Osteocyte (in vitro differentiated cells): ENCODE measurements at regions not wholly inside any gene's neighbourhood (a gene's known extent, or its start where the extent isn't known, plus 50 kb on each side); places are given as distances from the start of the nearest gene placed in this dataset.
"Not testable (repeated sequence)": the region's sequence is repeated elsewhere in the genome, so short reads cannot be mapped to it uniquely, and the experiment has no call there.

Experiments
- DNase-seq: peaks from one replicate; pipeline ENCODE4 v3.0.0; 2021; ENCODE audit warnings: mixed read lengths; ENCODE audit not compliant: unreplicated experiment; ENCODE audit errors: extremely low spot score
- H3K27ac Mint-ChIP-seq: one replicate; pipeline ENCODE4 v1.8.0; 2021; ENCODE audit warnings: mild to moderate bottlenecking, mixed read lengths; ENCODE audit not compliant: unreplicated experiment
- H3K27me3 Mint-ChIP-seq: one replicate; pipeline ENCODE4 v1.8.0; 2021; ENCODE audit warnings: mixed read lengths; ENCODE audit not compliant: unreplicated experiment
- H3K36me3 Mint-ChIP-seq: one replicate; pipeline ENCODE4 v1.8.0; 2021; ENCODE audit warnings: mixed read lengths; ENCODE audit not compliant: unreplicated experiment
- H3K4me1 Mint-ChIP-seq: one replicate; pipeline ENCODE4 v1.8.0; 2021; ENCODE audit warnings: mixed read lengths; ENCODE audit not compliant: unreplicated experiment
- H3K4me3 Mint-ChIP-seq: one replicate; pipeline ENCODE4 v1.8.0; 2021; ENCODE audit warnings: mild to moderate bottlenecking, moderate library complexity, mixed read lengths; ENCODE audit not compliant: unreplicated experiment
- H3K9me3 Mint-ChIP-seq: one replicate; pipeline ENCODE4 v1.8.0; 2021; ENCODE audit warnings: mixed read lengths; ENCODE audit not compliant: unreplicated experiment
- TF ChIP-seq, protein P1 (sequence below): fragments of 200-600 bp; sonication (generic); IDR thresholded peaks from 2 replicates; pipeline ENCODE4 v1.5.0; 2021; ENCODE audit warnings: antibody characterized with exemption, mild to moderate bottlenecking, moderate library complexity

DNA sequence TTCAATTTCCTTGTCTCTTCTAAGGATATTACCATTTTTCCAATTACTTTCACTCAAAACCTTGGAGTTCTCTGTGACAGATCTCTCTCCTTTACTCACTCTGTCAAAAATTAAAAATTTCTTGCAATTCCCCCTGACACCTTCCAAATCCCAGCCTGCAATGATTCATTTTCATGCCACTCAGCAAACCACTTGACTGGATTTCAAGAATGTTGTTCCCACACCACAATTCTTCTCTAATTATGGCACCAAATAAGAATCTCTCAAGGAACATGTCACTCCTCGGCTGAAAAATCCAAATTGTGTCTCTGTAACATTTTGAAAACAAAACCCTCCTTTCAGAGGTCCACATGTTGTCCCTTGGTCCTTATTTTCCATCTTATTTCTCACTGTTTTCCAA is 438.9 kb upstream of the ZP4 start:
- peaks cover 4% of the 10 kb centered on the region for H3K36me3 Mint-ChIP-seq
- no peak for DNase-seq
- TF ChIP-seq, protein P1, sequence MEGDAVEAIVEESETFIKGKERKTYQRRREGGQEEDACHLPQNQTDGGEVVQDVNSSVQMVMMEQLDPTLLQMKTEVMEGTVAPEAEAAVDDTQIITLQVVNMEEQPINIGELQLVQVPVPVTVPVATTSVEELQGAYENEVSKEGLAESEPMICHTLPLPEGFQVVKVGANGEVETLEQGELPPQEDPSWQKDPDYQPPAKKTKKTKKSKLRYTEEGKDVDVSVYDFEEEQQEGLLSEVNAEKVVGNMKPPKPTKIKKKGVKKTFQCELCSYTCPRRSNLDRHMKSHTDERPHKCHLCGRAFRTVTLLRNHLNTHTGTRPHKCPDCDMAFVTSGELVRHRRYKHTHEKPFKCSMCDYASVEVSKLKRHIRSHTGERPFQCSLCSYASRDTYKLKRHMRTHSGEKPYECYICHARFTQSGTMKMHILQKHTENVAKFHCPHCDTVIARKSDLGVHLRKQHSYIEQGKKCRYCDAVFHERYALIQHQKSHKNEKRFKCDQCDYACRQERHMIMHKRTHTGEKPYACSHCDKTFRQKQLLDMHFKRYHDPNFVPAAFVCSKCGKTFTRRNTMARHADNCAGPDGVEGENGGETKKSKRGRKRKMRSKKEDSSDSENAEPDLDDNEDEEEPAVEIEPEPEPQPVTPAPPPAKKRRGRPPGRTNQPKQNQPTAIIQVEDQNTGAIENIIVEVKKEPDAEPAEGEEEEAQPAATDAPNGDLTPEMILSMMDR, result no peak
- no peaks in the 10 kb centered on the region for H3K4me1 Mint-ChIP-seq
- H3K9me3 Mint-ChIP-seq, result peaks cover 9% of the 10 kb centered on the region
- H3K27ac Mint-ChIP-seq, result no peak overlapping the region
- no peak overlapping the region for H3K4me3 Mint-ChIP-seq
- H3K27me3 Mint-ChIP-seq, result peaks cover 6% of the 10 kb centered on the region

DNA sequence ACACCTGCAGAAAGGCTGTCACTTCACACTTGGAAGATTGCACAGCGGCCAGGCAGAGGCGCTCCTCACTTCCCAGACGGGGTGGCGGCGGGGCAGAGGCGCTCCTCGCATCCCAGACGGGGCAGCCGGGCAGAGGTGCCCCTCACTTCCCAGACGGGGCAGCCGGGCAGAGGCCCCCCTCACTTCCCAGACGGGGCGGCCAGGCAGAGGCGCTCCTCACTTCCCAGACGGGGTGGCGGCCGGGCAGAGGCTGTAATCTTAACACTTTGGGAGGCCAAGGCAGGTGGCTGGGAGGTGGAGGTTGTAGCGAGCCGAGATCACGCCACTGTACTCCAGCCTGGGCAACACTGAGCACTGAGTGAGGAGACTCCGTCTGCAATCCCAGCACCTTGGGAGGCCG is 436.3 kb upstream of the ZP4 start:
- not testable (repeated sequence) for H3K4me3 Mint-ChIP-seq, H3K27ac Mint-ChIP-seq, H3K4me1 Mint-ChIP-seq, DNase-seq, H3K36me3 Mint-ChIP-seq, H3K9me3 Mint-ChIP-seq, H3K27me3 Mint-ChIP-seq

DNA sequence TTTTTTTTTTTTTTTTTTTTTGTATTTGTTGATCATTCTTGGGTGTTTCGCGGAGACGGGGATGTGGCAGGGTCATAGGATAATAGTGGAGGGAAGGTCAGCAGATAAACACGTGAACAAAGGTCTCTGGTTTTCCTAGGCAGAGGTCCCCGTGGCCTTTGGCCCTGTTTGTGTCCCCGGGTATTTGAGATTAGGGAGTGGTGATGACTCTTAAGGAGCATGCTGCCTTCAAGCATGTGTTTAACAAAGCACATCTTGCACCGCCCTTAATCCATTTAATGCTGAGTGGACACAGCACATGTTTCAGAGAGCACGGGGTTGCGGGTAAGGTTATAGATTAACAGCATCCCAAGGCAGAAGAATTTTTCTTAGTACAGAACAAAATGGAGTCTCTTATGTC is 435.8 kb upstream of the ZP4 start:
- not testable (repeated sequence) for H3K36me3 Mint-ChIP-seq, H3K9me3 Mint-ChIP-seq, H3K27me3 Mint-ChIP-seq, H3K27ac Mint-ChIP-seq, DNase-seq, H3K4me3 Mint-ChIP-seq, H3K4me1 Mint-ChIP-seq

DNA sequence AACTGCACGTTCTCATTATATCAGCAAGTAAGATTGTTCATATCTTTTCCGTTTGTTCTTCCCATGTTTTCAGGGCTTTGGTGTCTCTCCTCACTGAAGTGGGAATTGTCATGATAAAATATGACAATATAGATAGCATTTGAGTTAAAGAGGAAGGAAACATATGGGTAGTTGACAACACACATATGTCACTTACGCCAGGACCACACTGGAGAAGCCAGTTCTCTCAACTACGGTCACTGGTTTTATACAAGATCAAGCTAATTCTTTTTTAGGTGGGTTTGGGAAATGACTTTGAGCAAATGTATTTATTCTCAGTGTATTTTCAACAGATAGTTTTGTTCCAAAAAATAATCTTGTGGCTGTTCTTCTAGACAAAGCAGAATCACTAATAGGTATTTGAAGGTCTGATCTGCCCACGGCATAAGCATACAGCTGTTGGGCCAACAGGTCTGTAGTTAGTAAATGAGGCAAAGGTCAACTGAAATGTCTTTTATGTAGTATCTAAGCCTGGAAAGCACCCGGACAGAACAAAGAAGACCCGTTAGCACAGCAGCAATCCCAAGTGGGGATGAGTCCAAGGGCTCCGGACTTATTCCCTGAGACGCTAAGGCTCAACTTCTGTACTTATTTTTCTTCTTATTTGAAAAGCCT is 433.6 kb upstream of the ZP4 start:
- no peak overlapping the region for H3K27ac Mint-ChIP-seq
- H3K4me1 Mint-ChIP-seq, result no peaks in the 10 kb centered on the region
- TF ChIP-seq, protein P1, result no peak
- peaks cover 9% of the 10 kb centered on the region for H3K9me3 Mint-ChIP-seq
- no peak for DNase-seq
- H3K27me3 Mint-ChIP-seq, result no peaks in the 10 kb centered on the region
- peaks cover 4% of the 10 kb centered on the region for H3K36me3 Mint-ChIP-seq
- H3K4me3 Mint-ChIP-seq, result no peak overlapping the region

DNA sequence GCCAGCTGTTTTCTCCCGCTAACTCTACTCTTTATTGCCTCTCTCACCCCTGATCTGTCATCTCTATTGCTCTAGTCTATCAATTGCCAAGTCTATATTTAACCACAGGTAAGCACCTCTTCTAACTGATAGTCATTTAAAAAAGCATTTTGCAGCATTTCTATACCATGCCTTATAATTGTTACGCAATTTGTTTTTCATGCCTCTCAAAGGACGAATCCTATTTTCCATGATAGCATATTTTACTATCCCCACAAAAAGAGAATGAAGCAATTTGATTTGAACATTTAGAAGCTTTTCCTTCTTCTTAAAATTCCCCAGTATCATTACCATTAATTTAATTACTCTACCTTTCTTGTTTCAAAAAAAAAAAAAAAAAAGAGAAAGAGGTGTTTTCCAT is 432.8 kb upstream of the ZP4 start:
- H3K4me3 Mint-ChIP-seq, result no peak overlapping the region

DNA sequence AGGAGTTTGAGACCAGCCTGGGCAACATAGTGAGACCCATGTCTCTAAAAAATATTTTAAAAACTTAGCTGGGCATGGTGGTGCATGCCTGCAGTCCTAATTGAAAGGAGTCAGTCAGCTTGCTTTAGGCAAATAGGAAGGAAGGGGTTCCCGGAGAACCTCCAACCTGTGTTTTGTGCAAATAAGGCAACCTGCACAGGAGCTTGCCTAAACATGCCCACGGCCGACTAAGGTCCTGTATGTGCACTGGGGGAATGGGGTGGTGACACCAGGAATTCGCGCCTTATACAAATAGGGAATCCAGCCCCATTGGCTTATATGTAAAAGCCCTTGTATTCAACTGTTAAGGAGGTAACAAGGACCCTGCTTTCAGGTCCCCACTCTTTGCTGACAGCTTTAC is 429.2 kb upstream of the ZP4 start:
- H3K4me1 Mint-ChIP-seq, result no peaks in the 10 kb centered on the region
- no peaks in the 10 kb centered on the region for H3K36me3 Mint-ChIP-seq
- H3K27ac Mint-ChIP-seq, result no peak overlapping the region
- TF ChIP-seq, protein P1, result no peak
- DNase-seq, result no peak
- H3K9me3 Mint-ChIP-seq, result peaks cover under 1% of the 10 kb centered on the region
- H3K4me3 Mint-ChIP-seq, result no peak overlapping the region
- peaks cover 8% of the 10 kb centered on the region for H3K27me3 Mint-ChIP-seq

More for the DNA sequence above, 432.8 kb upstream of the ZP4 start:
- no peak overlapping the region for H3K27ac Mint-ChIP-seq
- H3K36me3 Mint-ChIP-seq, result peaks cover 4% of the 10 kb centered on the region
- H3K9me3 Mint-ChIP-seq, result peaks cover 9% of the 10 kb centered on the region
- no peaks in the 10 kb centered on the region for H3K27me3 Mint-ChIP-seq
- H3K4me1 Mint-ChIP-seq, result no peaks in the 10 kb centered on the region
- TF ChIP-seq, protein P1, result no peak
- no peak for DNase-seq
